HTR-8/SVneo (cell line): ENCODE measurements at regions not wholly inside any gene's neighbourhood (a gene's known extent, or its start where the extent isn't known, plus 50 kb on each side); places are given as distances from the start of the nearest gene placed in this dataset.
"Not testable (repeated sequence)": the region's sequence is repeated elsewhere in the genome, so short reads cannot be mapped to it uniquely, and the experiment has no call there.

Experiments used
- DNase-seq: peaks from one replicate; pipeline ENCODE4 v3.0.0; 2011; ENCODE audit warnings: low spot score, mixed read lengths; ENCODE audit not compliant: insufficient read length
- FAIRE-seq: peaks from 2 replicates; lab custom pipeline; 2011; peaks lifted over from hg19 to GRCh38; lab: Jason Lieb, UNC

DNA sequence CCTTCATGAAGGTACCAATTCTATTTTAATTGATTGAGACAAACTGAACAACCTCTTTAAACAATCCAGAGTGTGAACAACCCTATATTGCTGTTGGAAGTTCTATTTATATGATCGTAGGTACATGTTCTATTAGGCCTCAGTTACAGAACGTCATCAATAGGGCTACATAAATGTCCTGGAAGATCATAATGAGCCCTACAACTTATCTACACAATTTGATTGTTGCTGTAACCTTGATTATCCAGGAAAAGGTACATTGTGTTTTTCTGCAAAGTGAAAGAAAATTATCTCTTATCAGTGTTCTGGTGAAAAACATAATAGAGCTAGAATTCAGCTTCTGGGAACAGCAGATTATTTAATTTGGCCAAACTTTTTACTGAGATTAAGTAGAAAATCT, 612.9 kb downstream of the GALC start:
- no peak for DNase-seq
- FAIRE-seq = no peak

- no peak for FAIRE-seq
- no peak for DNase-seq
These were observed 624.2 kb downstream of the GALC start for GRCh38 chr14:87368751-87369150.

- FAIRE-seq, DNase-seq: not testable (repeated sequence)
These were observed 632.7 kb downstream of the GALC start for GRCh38 chr14:87360246-87360645.

GRCh38 chr14:87351007-87351406, 642.0 kb downstream of the GALC start:
- DNase-seq = no peak
- no peak for FAIRE-seq

DNA sequence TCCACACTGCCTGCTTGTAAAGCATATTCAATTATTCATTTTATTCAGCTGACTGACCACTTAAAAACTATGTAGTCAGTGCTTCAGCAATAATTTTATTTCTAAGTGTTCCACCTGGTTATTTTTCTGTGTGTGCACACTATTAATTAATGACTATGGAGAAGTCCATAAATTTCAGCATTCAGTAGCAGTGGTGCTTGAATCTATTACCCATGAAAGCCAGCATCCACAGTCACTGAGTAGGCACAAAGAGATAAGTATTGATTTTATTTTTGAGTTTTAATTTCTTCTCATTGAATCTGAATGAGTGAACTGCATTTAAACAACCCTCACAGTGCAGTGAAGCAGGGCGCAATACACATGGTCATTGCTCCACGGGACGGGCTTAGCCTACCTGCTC, 643.1 kb downstream of the GALC start:
- no peak for DNase-seq
- FAIRE-seq = no peak

DNA sequence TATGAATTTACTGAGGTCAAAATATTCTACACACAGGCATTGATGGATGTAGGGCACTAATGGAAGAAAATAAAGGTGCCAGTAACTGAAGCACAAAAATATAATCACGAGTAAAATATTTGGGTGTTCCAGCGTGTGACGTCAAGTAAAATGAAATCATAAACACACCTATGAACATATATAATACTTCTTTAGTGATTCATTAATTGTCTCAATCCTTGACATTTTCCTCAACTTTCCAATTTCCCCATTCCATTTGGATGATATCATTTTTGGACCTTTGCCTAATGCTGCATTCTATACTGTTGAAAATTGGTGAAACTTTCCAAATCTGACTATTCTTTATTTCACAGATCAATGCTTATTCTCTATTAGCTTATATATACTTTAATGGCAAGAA, 649.3 kb downstream of the GALC start:
- no peak for DNase-seq
- no peak for FAIRE-seq

- FAIRE-seq = no peak
- no peak for DNase-seq
These were observed 657.8 kb downstream of the GALC start for GRCh38 chr14:87334997-87335685.

- DNase-seq (no peak), FAIRE-seq (no peak)
These were observed 661.0 kb downstream of the GALC start for GRCh38 chr14:87331991-87332390.

GRCh38 chr14:87325741-87326140, 667.2 kb downstream of the GALC start:
- FAIRE-seq (no peak), DNase-seq (no peak)

DNA sequence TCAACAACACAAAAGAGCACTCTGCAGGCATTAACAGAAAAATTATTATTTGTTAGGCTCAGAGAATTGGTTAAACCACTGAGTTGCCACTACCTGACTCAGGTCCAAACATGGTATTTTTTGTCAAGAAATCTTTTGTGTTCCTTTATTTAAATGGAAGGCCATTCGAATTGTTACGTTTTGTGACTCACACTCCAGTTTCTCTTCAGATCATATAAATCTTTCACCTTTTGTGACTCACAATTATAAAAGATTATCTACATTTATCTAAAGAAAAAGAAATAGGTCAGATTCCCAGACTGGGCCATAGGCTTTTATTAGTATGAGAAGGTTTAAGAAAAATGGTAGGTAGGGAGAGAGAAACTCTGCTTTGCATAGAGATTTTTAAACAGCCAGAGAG, 669.8 kb downstream of the GALC start:
- no peak for DNase-seq
- FAIRE-seq = no peak

- no peak for FAIRE-seq
- DNase-seq = no peak
These were observed 671.4 kb downstream of the GALC start for GRCh38 chr14:87321548-87321947.

GRCh38 chr14:87312894-87313205, 680.1 kb downstream of the GALC start:
- no peak for FAIRE-seq
- DNase-seq = no peak

GRCh38 chr14:87312169-87312893, 680.7 kb downstream of the GALC start:
- DNase-seq (no peak), FAIRE-seq (no peak)

DNA sequence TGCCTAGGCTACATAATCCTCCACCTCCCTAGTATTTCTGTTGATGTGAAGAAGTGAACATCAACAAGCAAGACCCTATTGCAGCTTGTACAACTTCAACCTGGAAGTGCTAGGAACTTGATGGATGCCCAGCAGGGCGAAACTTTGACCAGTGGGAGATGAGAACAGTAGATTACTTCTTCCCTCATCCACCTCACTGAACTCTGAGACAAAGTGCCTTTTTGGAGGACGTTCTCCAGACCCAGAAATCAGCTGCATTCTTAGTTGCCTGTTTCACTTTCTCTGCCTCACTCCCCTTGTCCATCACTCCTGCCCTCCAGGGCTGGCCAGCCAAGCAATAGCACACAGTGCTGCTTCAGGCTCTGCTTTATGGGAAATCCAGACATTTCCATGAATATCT, 683.4 kb downstream of the GALC start:
- DNase-seq (no peak), FAIRE-seq (no peak)

GRCh38 chr14:87306409-87307168, 686.4 kb downstream of the GALC start:
- FAIRE-seq = no peak

GRCh38 chr14:87305345-87305744, 687.6 kb downstream of the GALC start:
- no peak for FAIRE-seq
- no peak for DNase-seq

More at GRCh38 chr14:87306409-87307168, 686.4 kb downstream of the GALC start:
- no peak for DNase-seq

- FAIRE-seq (no peak), DNase-seq (no peak)
These were observed 688.6 kb downstream of the GALC start for GRCh38 chr14:87304404-87304803.

DNA sequence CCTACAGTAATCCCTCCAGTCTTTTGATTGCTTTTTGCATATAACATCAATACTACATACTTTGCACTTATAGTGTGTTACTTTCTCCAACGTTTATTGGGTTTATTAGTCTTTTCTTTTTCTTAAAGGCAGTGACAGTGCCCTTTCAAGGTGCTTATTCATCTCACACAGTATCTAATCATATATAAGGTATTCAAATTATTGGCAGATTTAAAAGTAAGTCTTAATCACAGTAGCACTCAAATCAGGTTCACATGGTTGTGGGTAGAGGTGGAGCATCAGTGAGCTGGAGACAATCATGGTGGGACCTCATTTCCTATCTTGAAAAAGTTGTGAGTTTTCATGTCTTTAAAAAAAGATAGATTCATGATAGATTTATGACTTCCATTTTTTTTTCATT, 706.2 kb downstream of the GALC start:
- FAIRE-seq = no peak
- DNase-seq = no peak

- DNase-seq (no peak), FAIRE-seq (no peak)
These were observed 706.8 kb downstream of the GALC start for GRCh38 chr14:87286191-87286590.

DNA sequence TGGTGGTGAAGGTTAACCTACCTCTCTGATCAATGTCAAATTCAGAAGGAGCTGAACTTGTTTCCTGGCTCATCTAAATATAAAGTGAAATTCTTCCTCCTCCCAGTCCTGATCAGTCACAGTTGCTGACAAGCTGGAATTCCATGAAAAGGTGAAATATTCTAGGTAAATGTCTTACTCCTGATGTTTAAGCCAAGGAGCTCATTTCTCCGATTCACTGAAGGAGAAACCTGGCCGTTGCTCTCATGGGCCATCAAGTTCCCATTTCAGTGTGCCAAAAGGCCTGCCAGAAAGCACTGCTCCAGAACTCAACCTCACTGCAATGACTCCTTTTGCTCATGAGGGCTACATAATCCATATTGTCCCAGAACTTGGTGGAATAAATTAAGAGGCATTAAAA, 707.5 kb downstream of the GALC start:
- no peak for FAIRE-seq
- no peak for DNase-seq

- FAIRE-seq (no peak), DNase-seq (no peak)
These were observed 709.4 kb downstream of the GALC start for GRCh38 chr14:87283547-87283946.
